ENCODE measurements at regions not wholly inside any gene's neighbourhood (a gene's known extent, or its start where the extent isn't known, plus 50 kb on each side); places are given as distances from the start of the nearest gene placed in this dataset.

DNA sequence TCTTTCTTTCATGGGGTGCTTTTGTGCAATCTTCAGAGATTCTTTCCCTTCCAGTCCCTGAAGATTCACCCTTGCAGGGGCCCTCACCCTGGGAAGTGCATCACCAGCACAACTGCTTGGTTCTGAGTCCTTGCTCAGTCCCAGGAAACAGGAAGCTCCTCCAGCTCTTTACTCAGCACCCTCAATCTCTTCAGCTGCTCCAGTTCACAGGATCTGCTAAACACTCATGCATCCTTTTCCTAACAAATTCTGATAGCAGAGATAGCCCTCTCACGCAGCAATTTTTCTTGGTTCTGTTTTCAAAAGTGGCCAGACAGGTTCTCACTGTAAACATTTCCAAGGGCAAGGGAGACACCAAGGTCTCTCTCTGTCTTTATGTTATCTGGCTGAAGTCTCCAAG is 823.1 kb downstream of the LIG4 start:
- DNase-seq (ENCODE audit: low read depth in 2 of 2): no peak

DNA sequence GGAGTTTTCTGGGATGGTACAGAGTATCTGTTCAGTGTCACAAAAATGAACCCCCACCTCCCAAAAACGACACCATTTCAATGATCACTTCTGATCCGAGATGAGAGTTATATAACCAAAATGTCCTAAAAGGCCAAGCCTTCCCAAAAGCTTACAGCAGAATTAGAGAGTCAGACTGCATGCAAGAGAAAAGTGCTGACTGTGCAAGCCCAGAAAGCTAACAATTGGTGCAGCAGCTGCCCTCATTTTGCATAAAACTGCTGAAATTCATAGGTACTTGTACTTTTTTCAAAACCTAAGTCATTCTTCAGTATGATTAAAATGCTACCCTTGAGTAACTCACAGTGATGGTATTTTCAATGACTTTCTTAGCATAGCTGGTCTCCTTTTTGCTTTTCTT is 819.6 kb upstream of the ARGLU1 start:
- no peak for DNase-seq (ENCODE audit: low read depth in 2 of 2)

DNA sequence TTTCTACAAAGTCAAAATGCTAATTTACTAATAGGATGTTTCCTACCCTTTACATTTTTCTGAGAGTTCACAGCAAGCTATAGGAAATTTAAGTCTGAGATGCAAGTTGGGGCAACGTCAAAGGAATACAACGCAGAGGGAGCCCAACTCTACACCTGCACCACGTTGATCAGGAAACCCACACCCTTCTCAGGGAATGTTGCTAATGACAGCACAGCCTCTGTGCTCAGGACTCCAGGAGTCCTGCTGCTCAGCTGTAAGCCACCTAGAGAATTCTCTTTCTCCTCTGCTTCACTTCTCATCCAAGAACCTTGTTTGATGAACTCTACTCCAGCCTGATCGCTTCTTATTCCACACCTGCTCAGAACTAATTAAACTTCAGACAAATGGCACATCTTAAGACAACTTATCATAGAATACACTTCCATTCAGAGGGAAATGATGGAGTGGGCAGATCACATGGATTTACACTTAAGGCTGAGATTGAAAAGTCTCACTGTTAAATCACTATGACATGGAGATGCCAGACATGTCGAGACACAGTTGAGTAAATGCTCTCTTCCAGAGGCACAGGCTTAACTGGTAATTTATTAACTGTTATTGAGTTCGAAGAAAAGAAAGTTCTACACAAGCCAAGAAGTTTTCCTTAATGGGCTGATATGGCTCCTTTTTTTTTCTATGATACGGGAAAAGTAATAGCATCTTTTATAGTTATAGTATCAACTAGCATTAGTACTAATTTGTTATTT is 811.6 kb upstream of the ARGLU1 start:
- DNase-seq (ENCODE audit: low read depth in 2 of 2): no peak

DNA sequence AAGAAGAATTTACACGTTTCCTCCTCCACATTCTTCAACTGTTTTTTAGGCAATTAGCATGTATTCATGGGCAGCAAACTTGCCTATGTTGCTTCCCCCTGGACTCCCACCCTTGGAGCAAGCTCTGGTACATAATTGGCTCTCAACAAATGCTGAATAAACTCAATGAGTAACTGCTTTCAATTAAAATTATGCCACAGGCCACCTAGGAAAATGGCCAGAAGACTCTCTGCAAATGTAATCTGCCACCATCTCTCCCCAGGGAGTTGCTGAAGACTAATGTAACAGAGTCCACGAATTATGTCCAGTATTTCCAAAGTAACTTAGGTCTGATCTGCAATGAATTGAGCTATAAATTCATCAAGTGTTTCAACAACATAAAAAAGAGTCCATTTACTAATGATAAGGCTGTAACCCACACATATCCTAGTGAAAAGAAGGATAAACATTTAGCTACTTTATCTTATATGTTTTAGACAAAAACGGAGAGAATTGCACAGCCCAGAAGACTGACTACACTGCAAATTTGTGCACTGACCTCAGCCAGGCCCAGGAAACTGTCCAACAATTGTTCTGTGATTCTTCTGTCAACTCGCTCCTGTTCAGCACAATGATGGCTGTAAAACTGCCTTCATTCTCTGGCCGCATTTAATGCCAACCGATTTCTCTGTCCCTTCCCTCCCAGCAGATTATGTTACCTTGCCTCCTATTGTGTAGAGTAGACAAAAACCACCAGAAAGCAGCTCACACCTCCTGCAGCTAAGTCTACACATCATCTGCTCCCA is 808.6 kb upstream of the ARGLU1 start:
- DNase-seq (ENCODE audit: low read depth in 2 of 2): no peak

DNA sequence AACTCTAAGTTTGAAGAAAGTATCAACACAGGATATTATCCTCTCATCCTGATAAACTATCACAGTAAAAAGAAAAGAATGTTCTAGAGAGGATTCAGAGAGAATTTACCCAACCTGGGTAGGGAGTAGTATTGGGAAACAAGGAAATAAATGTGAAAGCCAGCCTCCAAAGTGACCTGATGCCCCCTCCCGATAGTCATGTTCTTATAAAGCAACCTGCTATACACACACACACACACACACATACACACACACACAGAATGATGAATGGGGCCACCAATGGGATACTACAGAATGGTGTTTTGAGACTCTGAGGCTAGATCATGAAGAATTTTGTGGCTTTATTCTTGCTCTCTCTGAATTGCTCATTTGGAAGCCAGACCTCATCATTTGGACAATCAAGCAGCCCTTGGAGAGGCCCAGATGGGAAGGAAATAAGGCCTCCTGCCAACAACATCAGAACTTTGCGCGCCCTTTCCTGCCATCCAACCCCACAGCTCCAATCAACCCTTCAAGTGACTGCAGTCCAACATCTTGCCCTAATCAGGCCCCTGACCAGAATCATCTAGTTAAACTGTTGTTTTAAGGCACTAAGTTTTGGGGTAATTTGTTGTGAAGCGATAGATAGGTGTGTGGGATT is 807.9 kb upstream of the ARGLU1 start:
- no peak for DNase-seq (ENCODE audit: low read depth in 2 of 2)

DNA sequence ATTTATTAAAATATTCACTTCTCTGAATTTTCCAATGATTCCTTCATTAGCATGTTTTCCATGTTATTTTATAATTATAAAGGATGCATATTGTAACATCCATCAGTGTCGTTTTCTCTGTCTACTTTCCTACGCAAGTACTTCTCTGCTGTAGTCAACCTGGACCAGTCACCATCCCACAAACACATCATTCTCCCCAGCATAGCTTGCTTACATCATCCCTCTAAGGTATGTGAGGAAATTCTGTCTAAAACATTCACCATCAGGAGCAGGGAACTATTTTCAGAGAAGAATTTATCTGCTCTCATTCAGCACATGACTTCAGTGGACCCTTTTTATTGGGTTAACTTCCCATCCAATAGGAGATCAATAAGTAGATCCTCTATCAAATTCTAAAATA is 806.1 kb upstream of the ARGLU1 start:
- DNase-seq (ENCODE audit: low read depth in 2 of 2): no peak

DNA sequence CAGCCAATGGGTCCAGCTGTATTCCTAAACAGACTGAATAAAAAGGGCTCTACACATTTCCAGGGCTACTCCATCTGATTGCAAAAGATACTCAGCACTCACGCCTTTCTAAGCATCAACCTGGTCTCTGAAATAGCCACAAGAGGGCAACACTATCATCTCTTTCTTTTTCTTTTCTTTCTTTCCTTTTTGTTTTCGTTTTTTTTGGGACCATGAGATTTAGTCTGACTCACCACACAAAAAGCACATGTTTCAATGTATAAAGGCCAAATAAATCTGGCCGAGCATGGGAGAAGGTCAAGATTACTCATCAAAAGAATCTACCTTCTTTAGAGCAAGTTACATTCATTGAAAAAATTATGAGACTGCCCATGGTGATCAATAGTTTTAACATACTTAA is 805.6 kb upstream of the ARGLU1 start:
- DNase-seq (ENCODE audit: low read depth in 2 of 2): no peak

DNA sequence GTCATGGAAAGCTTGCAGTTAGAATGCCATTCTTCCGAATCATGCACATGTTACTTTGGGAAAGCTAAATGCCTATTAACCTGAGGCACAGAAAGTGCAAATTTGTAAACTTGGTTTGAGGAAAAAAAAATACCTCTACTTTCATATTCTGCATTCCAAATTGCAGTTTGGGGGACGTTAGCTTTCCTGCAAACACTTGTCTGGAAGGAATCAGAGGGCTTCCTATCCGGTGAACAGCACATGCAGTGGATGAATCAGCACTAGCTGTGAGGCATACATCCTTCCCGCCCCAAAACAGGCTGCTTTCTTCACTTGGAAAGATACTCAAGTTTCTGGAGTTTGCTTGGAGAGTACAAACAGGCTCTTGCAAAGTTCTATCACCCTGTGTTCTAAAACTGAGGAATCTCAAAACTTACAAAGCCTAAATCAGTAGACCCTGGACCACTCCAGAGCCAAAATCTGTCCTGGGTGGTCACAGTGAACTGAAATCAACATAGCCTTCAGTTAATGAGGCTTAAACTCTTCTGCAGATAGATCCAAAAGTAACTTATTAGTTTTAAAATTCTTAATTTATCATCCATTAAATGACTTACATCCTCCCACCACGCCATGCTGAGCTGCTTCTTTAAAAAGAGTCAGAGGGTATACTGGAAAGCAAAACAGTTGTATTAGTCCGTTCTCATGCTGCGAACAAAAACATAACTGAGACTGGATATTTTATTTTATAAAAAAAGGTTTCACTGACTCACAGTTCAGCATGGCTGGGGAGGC is 802.3 kb upstream of the ARGLU1 start:
- no peak for DNase-seq (ENCODE audit: low read depth in 2 of 2)

DNA sequence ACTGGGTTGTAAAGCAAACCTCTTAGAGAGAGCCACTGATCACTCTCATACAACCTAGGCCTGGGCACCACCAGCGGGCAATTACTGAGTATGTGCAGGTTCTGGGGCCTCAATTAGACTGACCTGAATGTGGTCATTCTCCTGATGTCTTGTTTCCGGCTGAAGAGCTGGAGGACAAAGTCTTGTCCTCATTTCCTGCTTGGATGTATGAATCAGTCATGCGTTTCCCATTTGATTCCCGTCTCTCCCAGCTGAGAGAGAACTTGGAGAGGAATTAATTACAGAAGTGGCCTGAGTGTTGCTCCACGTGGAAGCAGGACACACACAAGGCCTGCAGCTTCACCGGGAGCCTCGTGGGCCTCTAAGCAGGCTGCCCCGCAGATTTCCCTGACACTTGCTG is 799.3 kb upstream of the ARGLU1 start:
- DNase-seq (ENCODE audit: low read depth in 2 of 2): no peak

DNA sequence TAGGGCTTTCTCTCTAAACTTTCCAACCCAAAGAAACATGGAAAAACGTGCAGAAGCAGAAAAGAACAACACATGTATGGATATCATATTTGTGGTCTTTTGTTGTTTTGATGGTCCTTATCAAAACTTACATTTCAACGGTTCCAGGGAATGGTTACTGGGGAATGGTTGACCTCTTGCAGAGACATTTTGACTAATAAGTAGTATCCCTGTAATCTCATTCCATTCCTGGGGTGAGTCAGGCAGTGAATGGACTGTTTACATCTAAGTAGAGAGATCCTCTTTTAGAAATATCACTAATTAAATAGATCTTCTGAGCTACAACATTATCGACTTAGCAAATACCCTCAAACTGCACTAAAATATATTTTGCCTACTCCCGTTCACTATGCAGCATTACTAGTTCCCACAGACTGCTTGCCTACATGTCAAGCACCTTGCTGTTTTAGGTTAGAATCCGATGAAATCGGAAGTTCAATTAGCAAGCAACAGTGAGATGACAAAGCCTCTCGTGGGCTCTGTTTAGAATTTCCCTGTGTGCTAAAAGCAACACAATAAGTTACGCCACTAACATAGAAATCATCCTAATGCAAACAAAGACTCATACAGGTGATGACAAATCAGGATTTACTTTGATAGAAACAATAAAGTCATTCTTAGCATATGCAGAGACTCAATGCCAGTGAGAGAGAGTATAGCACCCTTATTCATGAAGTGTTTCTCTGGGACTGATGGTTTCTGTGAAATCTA is 797.7 kb upstream of the ARGLU1 start:
- no peak for DNase-seq (ENCODE audit: low read depth in 2 of 2)

DNA sequence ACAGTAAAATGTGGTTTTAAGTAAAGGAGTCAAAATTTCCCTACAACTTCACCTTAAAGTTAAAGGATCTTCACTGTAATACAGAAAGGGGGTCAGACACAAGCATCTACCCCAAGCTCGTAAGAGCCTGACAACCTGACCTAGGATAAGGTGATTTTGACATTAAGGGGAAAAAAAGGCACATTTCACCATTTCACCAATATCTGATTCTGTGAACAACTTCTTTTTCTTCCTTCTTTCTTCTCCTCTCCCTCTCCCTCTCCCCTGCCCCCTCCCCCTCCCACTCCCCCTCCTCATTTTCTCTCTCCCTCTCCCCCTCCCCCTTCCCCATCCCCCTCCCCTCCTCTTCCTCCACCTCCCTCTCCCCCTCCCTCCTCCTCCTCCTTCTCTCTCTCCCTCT is 796.7 kb upstream of the ARGLU1 start:
- no peak for DNase-seq (ENCODE audit: low read depth in 2 of 2)

DNA sequence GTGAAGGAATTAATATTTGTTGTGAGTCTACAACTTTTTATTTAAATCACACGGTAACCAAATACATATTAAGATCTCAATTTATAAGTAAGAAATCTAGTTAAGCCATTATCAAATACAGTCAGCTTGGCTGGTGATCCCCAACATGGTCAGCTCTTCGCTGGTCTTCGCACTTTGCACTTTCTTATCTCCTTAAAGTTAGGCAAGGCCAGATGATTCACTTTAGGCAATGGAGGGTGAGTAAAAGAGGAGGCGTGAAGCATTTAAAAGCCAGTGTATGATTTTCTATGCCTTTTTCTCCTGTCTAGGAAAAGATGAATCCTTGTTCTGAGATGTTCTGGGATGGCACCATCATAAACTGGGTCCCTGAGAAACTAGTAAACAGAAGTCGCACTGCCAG is 793.7 kb upstream of the ARGLU1 start:
- DNase-seq (ENCODE audit: low read depth in 2 of 2): no peak

DNA sequence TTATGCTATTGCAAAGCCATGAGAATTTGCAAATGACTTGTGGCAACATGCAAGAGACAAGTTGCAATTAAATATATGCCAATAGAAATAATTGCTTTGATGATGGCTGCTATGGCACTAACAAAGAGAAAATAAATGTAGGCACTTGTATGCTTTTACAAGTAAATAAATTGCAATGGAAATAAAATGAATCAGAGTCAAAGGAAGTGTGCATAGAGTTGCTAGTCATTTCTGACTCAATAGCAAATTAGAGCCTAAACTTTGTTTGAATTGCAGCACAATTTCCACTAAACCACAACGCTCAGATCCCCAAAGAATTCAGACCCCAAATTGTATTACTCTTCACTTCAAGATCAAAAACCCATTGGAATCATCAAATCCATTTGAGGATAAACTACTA is 792.1 kb upstream of the ARGLU1 start:
- no peak for DNase-seq (ENCODE audit: low read depth in 2 of 2)

DNA sequence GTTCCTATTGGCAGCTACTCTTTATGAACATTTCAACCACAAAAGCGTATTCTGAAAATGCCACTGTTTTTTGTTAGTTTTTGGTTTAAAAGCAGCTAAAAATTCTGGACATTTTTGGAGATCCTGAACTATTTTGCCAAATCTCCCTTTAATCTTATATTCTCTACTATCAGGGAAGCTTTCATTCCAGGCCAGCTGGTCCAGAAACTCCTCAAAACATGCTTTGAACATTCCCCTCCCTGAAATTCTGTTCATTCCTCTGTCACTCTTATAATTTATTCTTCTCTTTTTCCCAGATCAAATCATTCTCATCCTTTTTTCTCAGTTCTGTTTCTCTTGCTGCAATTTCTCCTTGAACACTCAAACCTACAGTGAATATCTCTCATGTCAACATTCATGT is 790.9 kb upstream of the ARGLU1 start:
- no peak for DNase-seq (ENCODE audit: low read depth in 2 of 2)

DNA sequence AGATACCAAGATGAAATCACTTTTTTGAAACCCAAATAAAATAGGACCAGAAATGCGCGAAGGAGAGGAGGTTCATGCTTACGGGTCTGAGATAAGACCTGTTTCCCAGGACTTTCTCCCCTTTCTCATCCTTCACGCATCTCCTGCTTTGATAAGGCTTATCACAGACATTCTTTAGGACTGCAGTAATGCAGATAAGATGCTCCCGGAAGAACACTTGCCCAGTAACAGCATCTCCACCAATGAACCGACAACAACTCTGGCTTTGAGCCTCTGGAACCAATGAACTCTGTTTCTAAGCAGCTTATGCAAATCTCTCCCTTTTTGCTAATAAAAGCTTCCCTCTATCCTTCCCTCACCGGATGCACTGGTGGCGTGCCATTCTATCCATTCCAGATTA is 783.4 kb upstream of the ARGLU1 start:
- no peak for DNase-seq (ENCODE audit: low read depth in 2 of 2)

DNA sequence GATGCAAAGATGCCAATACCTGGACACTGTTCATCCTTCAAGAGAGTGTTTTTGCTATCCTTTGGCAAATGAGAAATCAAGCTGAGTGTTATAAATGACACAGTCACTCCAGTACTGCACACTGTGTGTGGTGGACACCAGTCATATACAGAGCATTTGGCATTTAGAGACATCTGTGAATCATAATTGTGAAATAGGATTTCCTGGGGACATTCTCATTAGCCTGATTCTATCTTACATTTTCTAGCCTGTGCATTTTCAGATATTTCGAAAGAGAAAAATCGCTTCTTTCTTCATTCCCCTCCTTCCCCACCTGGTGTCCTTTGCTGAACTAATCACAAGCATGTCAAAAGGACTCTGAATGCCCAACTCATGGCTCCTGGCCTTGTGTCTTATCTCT is 781.0 kb upstream of the ARGLU1 start:
- no peak for DNase-seq (ENCODE audit: low read depth in 2 of 2)

DNA sequence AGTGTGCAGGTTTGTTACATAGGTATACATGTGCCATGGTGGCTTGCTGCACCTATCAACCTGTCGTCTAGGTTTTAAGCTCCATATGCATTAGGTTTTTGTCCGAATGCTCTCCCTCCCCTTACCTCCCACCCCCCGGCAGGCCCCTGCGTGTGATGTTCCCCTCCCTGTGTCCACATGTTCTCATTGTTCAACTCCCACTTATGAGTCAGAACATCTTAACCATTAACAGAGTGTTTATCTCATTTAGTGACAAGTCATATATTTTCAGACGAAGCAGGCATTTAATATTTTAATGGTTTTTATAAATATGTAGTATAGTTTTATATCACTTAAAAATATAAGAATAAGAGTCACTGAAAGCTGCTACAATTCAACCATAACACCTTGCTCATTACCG is 780.5 kb upstream of the ARGLU1 start:
- no peak for DNase-seq (ENCODE audit: low read depth in 2 of 2)

DNA sequence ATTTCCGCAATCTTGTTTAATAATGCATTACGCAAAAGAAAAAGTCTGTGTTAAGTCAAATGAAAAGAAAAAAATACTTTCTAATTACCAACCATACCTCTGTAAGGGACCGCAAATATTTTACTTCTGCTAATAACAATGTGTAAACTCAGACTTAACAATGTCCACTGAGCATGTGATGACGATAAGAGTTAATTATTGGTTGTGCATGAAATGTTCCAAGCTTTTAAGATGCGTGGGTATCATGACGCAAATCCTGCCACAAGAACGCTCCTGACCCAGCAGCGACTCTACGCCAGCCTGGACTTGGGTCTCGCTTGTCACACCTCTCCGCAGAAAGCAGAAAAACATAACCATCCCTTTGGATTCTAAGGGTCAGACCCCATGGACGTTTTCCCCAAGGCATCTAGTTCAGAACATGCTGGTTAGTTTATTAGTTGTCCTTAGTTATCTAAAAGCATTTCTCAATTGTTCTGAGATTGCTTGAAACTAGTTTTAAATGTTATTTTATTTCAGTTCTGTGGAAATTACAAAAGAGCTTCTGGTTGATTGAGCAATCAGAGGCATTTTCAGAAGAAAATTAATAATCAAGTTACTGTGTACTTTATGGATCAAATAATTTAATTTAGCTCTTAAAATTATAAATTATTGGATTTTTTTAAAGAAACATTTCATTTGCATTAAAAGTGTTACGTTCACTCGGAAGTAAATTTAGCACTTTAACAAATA is 779.9 kb upstream of the ARGLU1 start:
- no peak for DNase-seq (ENCODE audit: low read depth in 2 of 2)

DNA sequence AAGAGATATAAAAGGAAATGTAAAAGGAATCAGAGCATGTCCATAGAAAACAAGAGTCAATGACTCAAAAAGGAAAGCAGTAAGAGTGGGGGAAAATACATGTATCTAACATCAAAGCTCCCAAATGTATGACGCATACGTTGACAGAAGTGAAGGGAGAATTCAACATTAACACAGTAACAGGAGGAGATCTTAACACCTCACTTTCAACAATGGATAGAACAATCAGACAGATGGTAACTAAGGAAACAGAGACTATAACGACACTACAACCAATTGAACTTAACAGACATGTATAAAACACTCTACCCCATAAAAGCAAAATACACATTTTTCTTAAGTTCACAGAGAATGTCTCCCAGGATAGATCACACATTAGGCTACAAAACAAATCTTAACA is 774.8 kb upstream of the ARGLU1 start:
- no peak for DNase-seq (ENCODE audit: low read depth in 2 of 2)

DNA sequence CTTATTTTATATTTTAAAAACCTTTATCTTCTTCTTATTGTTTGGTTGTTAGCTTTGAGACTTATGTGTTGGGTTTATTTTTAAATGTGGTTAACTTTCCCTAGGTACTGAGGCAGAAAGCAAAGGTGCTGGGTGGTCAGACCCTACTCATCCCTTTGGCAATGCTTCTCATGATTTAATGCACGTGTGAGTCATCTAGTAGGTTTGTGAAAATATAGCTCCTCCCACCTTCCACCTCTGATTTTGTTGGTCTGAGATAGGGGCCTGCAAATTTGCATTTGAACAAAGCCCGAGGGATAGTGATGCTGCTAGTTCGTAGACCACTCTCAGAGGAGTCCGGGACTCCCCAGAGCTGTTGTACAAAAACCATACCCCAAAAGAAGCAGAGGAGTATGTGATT is 771.3 kb upstream of the ARGLU1 start:
- DNase-seq (ENCODE audit: low read depth in 2 of 2): no peak

DNA sequence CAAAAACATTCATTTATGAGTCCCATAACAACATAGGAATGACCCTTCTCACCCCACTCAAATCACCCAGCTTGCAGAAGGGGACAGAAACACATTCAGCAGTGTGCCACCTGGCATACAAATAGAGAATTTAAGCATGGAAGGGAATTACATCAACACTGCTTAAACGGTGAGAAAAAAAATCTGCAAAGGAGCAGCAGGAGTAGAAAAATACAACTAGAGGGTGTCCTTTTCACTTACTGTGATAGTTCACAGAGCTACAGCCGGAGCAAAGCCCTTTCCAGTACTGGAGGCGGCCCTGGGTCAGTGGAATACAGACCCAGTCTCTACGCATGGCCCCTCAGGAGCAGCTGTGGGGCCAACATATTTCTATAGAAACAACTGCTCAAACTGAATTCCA is 764.3 kb upstream of the ARGLU1 start:
- no peak for DNase-seq (ENCODE audit: low read depth in 2 of 2)
